Islet precursor cell (in vitro differentiated cells): ENCODE measurements at regions not wholly inside any gene's neighbourhood (a gene's known extent, or its start where the extent isn't known, plus 50 kb on each side); places are given as distances from the start of the nearest gene placed in this dataset.
A peak's percentile ranks its signal among the peaks of the same experiment; 100 is the strongest.

Experiments
- DNase-seq: peaks from one replicate; pipeline ENCODE4 v3.0.0-alpha.2; 2018

DNA sequence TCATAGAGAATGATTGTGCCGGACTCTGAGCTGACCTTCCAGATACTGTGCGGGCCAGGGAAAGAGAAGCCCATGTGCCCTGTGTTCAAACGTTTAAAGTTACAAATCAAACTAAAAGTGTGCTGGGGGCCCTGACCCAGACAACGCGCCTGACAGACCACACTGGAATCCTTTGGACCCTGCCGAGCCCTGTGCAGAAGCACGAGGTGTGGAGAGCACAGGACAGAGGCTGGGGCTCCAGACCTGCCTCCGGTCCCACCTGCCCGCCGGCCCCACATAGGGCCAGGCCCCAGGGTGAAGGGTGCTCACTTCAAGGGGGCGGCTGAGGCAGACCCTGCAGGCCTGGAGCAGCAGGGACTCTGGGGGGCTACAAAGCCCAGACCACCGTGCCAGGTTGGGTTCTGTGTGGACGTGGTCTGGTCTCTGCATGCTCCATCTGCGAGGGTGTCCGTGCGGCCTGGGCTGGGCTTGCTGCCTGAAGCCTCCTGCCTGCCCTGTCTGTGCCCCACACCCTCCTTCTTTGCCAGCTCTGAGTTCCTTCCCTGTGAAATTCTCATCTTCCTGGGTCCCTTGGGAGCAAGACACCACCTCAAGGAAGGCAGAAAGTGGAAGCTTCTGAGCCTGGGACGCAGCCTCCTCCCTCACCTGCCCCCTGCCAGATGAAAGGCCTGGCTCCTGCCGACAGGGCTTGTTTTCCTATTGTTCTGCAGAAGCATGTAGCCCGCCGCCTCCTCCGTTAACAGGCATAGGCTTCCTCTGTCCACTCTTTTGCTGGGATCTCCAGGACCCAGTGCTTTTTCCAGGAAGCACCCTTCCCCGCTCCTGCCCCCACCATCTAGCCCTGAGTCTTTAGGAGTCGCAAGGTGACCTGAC is 186.2 kb downstream of the ERMARD start:
- DNase-seq: peak; percentile 41

DNA sequence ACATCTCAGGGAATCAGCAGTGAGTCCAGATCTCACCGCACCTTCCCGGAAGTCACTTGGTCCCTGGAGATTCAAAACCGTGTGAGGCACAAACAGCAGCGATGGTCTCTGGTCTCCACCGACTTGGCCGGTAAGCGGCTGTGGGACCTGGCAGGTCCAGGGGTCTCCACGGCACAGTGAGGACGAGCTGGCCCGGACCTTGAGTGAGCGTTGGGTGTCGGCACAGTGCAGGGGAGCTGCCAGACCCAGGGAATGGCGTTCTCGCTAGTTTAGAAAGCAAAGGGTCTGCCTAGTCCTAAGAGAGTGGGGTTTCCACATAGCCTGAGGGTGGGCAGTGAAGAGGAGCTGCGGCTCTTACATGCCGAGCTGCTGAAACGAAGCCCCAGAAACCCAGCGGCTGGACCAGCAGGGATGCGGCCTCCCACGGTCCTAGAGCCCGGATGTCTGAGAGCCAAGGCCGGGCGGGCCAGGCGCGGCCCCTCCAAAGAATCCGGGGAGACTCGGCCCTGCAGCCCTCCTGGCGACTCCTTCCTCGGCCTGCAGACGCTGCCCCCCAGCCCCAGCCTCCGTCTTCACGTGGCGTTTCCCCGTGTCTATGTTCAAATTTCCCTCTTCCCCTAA is 185.0 kb downstream of the ERMARD start:
- DNase-seq: peak; percentile 42

DNA sequence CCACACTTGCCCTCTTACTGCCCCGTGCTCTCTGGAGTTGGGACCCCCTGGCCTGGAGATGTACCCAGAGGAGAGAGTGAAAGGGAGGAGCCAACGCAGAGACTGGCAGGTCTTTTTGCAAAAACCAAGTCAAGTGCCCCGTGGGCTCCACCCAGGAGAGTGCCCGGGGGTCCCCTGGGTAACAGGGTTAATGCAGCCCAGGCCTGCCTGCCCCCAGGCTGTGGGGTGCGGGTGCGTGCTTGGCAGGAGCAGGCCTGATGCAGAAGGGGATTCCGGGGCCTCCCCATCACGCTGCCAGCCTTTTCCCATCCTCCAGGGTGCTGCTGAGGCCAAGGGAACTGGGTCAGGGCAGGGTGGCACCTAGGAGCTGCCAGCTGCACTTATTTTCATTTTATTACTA is 184.4 kb downstream of the ERMARD start:
- DNase-seq: no peak

DNA sequence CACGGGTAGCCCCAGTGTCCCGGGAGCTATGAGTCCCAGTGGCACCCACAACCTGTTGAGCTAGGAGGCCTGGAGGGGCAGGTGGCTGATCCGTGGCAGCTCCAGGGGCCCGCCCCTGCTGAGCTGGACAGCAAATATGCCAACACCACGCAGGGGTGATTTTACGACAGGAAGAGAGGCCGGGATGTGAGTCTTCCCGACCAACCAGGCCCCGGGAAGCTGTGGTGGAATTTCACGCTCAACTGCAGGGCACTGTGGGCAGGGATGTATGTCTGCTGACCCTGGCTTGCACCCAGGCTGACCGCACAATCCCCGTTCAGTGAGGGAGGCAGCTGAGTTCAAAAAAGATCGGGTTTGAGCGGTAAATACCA is 183.9 kb downstream of the ERMARD start:
- DNase-seq: peak; percentile 88

DNA sequence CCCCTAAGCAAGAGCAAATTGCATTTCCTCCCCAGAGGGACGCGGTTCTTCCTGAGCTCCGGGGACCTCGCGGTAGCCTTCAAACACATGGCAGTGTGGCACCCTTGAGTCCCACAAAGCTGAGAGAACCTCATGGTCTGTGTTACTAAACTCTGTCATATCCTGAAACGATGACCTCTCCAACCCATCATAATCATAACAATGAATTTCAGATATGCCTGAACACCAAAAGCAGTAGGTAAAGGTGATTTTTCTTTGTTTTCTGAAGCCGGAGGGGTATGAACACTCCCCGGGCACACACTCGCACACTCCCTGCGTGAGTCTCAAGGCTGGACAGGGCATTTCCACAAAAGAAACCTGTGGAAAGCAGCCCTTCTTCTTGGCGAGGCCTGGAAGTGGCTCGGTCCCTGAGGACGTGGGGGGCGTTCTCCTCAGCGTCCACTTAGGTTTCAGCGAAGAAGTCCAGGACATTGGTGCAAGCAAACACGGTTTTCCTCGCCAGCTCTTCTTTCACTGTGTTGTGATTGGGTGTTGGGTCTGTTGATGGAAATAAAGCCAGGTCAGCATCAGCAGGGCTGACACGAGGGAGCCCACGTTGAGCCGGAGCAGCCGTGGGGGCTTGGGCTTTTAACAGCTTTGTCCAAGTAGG is 183.4 kb downstream of the ERMARD start:
- no peak for DNase-seq

DNA sequence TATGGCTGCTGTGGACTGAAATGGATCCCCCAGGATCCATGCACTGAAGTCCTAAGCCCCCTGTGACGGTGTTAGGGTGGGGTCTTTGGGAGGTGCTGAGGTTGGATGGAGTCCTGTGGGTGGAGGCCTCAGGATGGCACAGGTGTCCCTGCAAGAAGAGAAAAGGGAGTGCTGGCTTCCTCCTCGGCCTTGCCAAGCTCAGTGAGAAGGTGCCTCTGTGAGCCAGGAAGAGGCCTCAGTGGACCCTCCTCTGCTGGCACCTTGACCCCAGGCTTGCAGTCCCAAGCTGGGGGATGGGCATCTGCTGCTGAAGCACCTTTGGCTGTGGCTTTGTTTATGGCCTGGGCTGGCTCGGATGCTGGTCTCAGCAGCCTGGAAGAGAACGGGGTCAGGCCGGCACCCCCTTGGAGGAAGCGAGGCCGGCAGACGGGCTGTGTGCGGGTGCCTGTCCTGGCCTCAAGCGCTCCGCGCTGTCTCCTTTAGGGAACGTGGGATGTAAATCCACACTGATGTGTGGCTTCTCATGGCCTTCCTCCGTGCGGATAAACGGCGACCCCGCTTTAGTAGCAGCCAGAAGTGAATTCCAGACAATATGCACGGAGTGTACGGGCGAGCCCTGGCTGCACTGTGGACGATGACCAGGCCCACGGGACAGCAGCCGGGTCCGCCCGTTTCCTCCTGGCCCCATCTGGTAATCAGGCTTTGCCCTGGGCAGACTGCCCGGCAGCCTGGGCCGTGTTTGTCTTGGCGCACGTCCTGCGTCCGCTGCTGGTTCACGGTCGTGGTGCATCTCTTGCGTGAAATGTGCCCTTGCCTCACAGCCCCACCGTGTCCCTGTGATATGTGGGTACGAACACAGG is 182.6 kb downstream of the ERMARD start:
- peak; percentile 45 for DNase-seq

GRCh38 chr6:169933251-169933821 is 181.9 kb downstream of the ERMARD start:
- DNase-seq: no peak

GRCh38 chr6:169932491-169932890 is 181.1 kb downstream of the ERMARD start:
- DNase-seq: peak; percentile 60

DNA sequence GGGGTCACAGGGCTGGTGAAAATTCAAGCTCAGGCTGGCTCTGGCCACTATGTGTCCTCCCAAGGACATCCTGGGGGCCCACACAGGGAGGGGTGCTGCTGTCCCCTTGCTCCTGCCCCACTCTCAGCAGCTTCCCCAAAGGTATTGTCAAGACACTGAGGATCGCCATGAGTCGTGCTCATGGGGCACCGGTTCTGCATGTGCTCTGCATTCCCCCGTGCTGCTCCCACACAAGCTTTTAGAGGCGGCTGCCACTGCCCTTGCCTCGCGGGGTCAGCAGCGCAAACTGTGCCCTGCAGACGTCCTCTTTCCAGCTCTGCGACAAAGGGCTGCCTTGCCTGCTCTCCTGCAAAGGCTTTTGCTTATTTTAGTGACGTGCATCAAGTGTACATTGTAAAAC is 179.8 kb downstream of the ERMARD start:
- DNase-seq: peak; percentile 45

DNA sequence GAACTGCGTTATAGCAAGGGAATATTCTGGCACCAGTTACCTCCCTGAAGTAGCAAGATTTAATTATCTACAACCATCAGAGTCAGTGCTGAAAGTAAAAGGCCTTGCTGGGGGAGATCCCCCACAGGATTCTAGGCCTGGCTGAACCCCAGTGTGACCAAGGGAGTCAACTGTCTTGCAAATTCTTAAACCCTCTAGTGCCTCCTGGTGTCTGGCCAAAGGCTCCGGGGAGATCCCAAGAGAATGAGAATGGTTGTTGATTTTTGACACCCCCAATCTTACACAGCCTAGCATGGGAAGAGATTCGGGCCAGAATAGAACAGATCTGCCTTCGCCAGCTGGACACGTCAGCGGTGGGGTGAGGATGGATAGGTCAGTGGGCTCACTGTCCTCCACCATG is 179.4 kb downstream of the ERMARD start:
- no peak for DNase-seq

DNA sequence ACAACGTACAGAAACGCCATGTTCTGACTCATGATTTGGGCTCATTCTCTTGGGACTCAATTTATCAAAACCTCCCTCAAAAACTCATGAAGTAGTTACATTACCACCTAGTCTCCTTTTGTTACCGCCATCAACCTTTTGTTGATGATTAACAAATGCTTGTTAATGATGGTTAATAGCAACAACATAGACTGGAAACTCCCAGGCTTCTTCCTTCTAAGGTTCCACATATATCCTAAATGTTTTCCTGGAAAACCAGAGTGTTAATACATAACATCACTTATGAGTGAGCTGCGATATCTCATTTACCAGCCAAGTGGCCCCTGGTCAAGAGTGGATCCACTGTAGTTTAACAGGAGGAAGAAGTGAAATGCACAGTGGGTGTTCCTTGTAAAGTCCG is 176.3 kb downstream of the ERMARD start:
- DNase-seq: no peak

DNA sequence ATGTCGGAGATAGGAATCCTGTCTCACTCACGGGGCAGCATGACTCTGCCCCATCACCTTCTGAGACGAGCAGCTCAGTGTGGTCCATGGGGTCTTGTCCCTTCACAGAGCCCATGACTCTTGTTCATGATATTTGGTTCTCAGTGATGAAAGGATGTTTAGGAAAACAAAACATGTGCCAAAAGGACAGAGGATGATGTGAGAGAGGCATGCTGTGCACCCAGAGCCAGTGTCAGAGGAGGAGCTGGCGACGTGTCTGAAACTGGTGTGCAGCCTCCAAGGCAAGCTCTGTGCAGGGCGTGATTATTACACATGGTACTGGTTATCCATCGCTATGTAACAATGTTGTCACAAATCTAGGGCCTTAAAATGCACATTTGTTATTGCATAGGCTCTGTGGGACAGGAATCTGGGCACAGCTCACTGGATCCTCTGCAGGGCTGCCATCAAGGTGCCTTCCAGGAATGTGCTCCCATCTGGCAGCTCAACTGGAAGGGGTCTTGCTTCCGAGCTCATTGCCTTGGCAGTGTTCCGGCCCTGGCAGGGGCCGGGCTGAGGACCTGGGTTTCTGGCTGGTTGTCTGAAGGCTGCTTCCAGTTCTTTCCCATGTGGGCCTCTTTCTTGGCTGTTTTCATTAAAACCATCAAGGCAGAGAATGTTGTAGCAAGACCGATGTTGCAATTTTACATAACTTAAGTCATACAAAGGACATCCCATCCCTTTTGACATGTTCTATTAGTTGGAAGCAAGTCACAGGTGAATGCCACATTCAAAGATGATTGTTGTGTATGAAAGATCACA is 175.4 kb downstream of the ERMARD start:
- peak; percentile 26 for DNase-seq

GRCh38 chr6:169923468-169924464 is 172.3 kb downstream of the ERMARD start:
- DNase-seq: peak; percentile 13

GRCh38 chr6:169921853-169922824 is 170.7 kb downstream of the ERMARD start:
- peak; percentile 43 for DNase-seq

- DNase-seq: peak; percentile 46
Measured at GRCh38 chr6:169921217-169921616, 169.8 kb downstream of the ERMARD start.

DNA sequence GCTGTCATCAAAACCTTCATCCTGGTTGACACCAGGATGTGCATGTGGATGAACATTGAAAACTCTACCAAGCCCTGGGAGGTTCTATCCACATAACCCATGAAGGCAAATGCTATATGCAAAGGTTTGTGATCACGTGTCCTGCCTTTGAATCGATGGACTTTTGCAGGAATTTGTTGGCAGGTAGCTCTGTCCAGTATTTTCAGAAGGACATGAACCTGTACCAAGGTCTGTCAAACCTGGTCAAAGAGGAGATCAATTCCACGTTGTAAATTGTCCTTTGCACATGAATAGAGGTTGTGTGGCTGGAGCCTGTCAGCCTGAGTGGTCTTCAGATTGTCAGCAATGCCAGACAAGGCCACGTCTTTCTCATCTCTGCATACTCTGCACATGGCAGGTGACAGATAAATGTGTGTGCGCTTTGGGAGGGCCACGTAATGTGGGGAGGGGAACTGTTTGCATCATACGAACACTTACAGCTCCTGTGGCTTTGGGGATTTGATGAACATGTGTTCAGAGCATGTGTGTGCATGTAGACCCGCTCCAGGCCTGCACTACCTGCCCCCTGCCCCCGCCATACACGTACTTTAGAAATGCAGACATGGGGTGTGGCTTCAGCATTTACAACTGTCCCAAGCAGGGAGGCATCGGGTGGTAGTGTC is 169.1 kb downstream of the ERMARD start:
- no peak for DNase-seq

GRCh38 chr6:169918954-169919549 is 167.6 kb downstream of the ERMARD start:
- DNase-seq: no peak
